IMR-90 (cell line): ENCODE measurements at regions not wholly inside any gene's neighbourhood (a gene's known extent, or its start where the extent isn't known, plus 50 kb on each side); places are given as distances from the start of the nearest gene placed in this dataset.
A peak's percentile ranks its signal among the peaks of the same experiment; 100 is the strongest.

ENCODE experiments used
- ATAC-seq: fragments of 200-7000 bp; cut with Tn5 transposase; 2 replicates; pipeline ENCODE4 v1.9.1; 2020; ENCODE audit warnings: low read depth, mild to moderate bottlenecking, moderate library complexity
- BruUV-seq: library from RNA; stranded (reverse); fragments of 400-500 nt; replicated peaks from 2 replicates; lab custom pipeline; 2021; lab: Mats Ljungman, UMichigan
- CTCF ChIA-PET: fragments of 300-600 bp; formaldehyde crosslinking; extraction: SDS; loops from one replicate; lab custom pipeline; 2021; ENCODE audit warnings: antibody characterized with exemption; lab: Yijun Ruan, JAX
- POLR2A ChIA-PET: fragments of 300-600 bp; sonication (Branson Sonifier 250); formaldehyde crosslinking; loops from one replicate; lab custom pipeline; 2022; ENCODE audit warnings: antibody characterized with exemption; ENCODE audit not compliant: unreplicated experiment; lab: Charles Lee
- DNase-seq: peaks from one replicate; pipeline ENCODE4 v3.0.0; 2013
- H2AFZ ChIP-seq: replicated peaks from 2 replicates; pipeline ENCODE3; 2013; ENCODE audit warnings: low read length, mild to moderate bottlenecking; ENCODE audit not compliant: poor library complexity
- H2AK5ac ChIP-seq: 2 replicates; pipeline ENCODE4 v1.6.1; 2013; ENCODE audit warnings: low read depth, low read length, inconsistent platforms
- H2AK9ac ChIP-seq: replicated peaks from 2 replicates; pipeline ENCODE3; 2013; ENCODE audit warnings: mild to moderate bottlenecking, low read depth, low read length, moderate library complexity; ENCODE audit not compliant: poor library complexity
- H2BK120ac ChIP-seq: 2 replicates; pipeline ENCODE4 v1.6.1; 2013; ENCODE audit warnings: low read depth, low read length, inconsistent platforms
- H2BK15ac ChIP-seq: 3 replicates; pipeline ENCODE4 v1.6.1; 2013; ENCODE audit warnings: low read depth, low read length, inconsistent platforms
- H2BK20ac ChIP-seq: 2 replicates; pipeline ENCODE4 v1.6.1; 2013; ENCODE audit warnings: low read depth, mild to moderate bottlenecking, inconsistent platforms, low read length, moderate library complexity
- H2BK5ac ChIP-seq: 2 replicates; pipeline ENCODE4 v1.6.1; 2013; ENCODE audit warnings: mild to moderate bottlenecking, low read depth, low read length, inconsistent platforms; ENCODE audit not compliant: poor library complexity, severe bottlenecking
- H3K14ac ChIP-seq: replicated peaks from 2 replicates; pipeline ENCODE4 v1.6.1; 2013; ENCODE audit warnings: low read depth, low read length, inconsistent platforms
- H3K18ac ChIP-seq: 2 replicates; pipeline ENCODE4 v1.6.1; 2013; ENCODE audit warnings: low read depth, low read length, control low read depth
- H3K23ac ChIP-seq: 2 replicates; pipeline ENCODE4 v1.6.1; 2013; ENCODE audit warnings: low read depth, low read length, inconsistent platforms
- H3K27ac ChIP-seq: 2 replicates; pipeline ENCODE4 v1.5.1; 2013; ENCODE audit warnings: mild to moderate bottlenecking, control low read depth, low read length; ENCODE audit not compliant: insufficient read depth
- H3K27me3 ChIP-seq: 2 replicates; pipeline ENCODE4 v1.6.1; 2013; ENCODE audit warnings: low read length; ENCODE audit not compliant: control insufficient read depth, insufficient read depth
- H3K36me3 ChIP-seq: 2 replicates; pipeline ENCODE4 v1.6.1; 2013; ENCODE audit warnings: low read length, mixed read lengths; ENCODE audit not compliant: control insufficient read depth, insufficient read depth
- H3K4ac ChIP-seq: 2 replicates; pipeline ENCODE4 v1.6.1; 2013; ENCODE audit warnings: low read depth, low read length, inconsistent platforms
- H3K4me1 ChIP-seq: 2 replicates; pipeline ENCODE4 v1.6.1; 2013; ENCODE audit warnings: low read length, mixed read lengths; ENCODE audit not compliant: control insufficient read depth, insufficient read depth
- H3K4me2 ChIP-seq: 2 replicates; pipeline ENCODE4 v1.6.1; 2013; ENCODE audit warnings: low read depth, mild to moderate bottlenecking, control low read depth, low read length, moderate library complexity
- H3K4me3 ChIP-seq: 2 replicates; pipeline ENCODE4 v1.5.1; 2013; ENCODE audit warnings: low read depth, mild to moderate bottlenecking, control low read depth, low read length, moderate library complexity; ENCODE audit not compliant: insufficient read depth
- H3K56ac ChIP-seq: 2 replicates; pipeline ENCODE4 v1.6.1; 2013; ENCODE audit warnings: low read length, inconsistent platforms; ENCODE audit not compliant: insufficient read depth; ENCODE audit errors: extremely low read depth
- H3K79me1 ChIP-seq, 2 experiments: 2 replicates each; pipeline ENCODE4 v1.6.1; 2013; ENCODE audit warnings: low read length in 2 of 2, inconsistent platforms in 1 of 2, low read depth in 1 of 2
- H3K9ac ChIP-seq: 2 replicates; pipeline ENCODE4 v1.6.1; 2013; ENCODE audit warnings: low read depth, low read length, control low read depth
- H3K9me1 ChIP-seq: 2 replicates; pipeline ENCODE4 v1.6.1; 2013; ENCODE audit warnings: low read length, inconsistent platforms; ENCODE audit not compliant: insufficient read depth
- H3K9me3 ChIP-seq: 2 replicates; pipeline ENCODE4 v1.6.1; 2013; ENCODE audit warnings: low read length; ENCODE audit not compliant: control insufficient read depth, insufficient read depth
- H4K20me1 ChIP-seq: 2 replicates; pipeline ENCODE4 v1.6.1; 2013; ENCODE audit warnings: low read length, inconsistent platforms; ENCODE audit not compliant: insufficient read depth
- H4K5ac ChIP-seq: 2 replicates; pipeline ENCODE4 v1.6.1; 2013; ENCODE audit warnings: mild to moderate bottlenecking, low read depth, low read length, control low read depth
- H4K8ac ChIP-seq, 2 experiments: 2 replicates each; pipeline ENCODE4 v1.6.1; 2013; ENCODE audit warnings: low read depth in 2 of 2, low read length in 2 of 2, control low read depth in 1 of 2, inconsistent platforms in 1 of 2
- H4K91ac ChIP-seq: 2 replicates; pipeline ENCODE4 v1.6.1; 2013; ENCODE audit warnings: low read depth, low read length, inconsistent platforms; ENCODE audit not compliant: insufficient read depth
- CEBPB ChIP-seq: IDR thresholded peaks from 2 replicates; pipeline ENCODE4 v1.6.1; 2012; ENCODE audit warnings: low read depth, low read length, improper control_type of control experiment
- CHD1 ChIP-seq: IDR thresholded peaks from 2 replicates; pipeline ENCODE4 v1.6.1; 2012; ENCODE audit warnings: low read depth, low read length, improper control_type of control experiment
- CTCF ChIP-seq: conservative IDR thresholded peaks from 2 replicates; pipeline ENCODE4 v1.5.1; 2012; ENCODE audit warnings: mild to moderate bottlenecking, low read depth, low read length, improper control_type of control experiment
- ELK1 ChIP-seq: fragments of 150-350 bp; IDR thresholded peaks from 2 replicates; pipeline ENCODE4 v1.6.1; 2016; ENCODE audit warnings: low read depth, mild to moderate bottlenecking, low read length, moderate library complexity, borderline replicate concordance
- MAFK ChIP-seq: IDR thresholded peaks from 2 replicates; pipeline ENCODE4 v1.6.1; 2012; ENCODE audit warnings: low read depth, low read length, improper control_type of control experiment
- MAZ ChIP-seq: IDR thresholded peaks from 2 replicates; pipeline ENCODE4 v1.6.1; 2012; ENCODE audit warnings: low read depth, mild to moderate bottlenecking, low read length, improper control_type of control experiment, moderate library complexity, borderline replicate concordance
- MXI1 ChIP-seq: IDR thresholded peaks from 2 replicates; pipeline ENCODE4 v1.6.1; 2012; ENCODE audit warnings: low read depth, mild to moderate bottlenecking, low read length, moderate library complexity, borderline replicate concordance
- POLR2A ChIP-seq: IDR thresholded peaks from 2 replicates; pipeline ENCODE4 v1.6.1; 2012; ENCODE audit warnings: mild to moderate bottlenecking, low read depth, low read length
- RAD21 ChIP-seq: IDR thresholded peaks from 2 replicates; pipeline ENCODE4 v1.6.1; 2012; ENCODE audit warnings: low read length, improper control_type of control experiment
- RCOR1 ChIP-seq: IDR thresholded peaks from 2 replicates; pipeline ENCODE4 v1.6.1; 2012; ENCODE audit warnings: mild to moderate bottlenecking, low read length, improper control_type of control experiment; ENCODE audit not compliant: insufficient replicate concordance
- RFX5 ChIP-seq: IDR thresholded peaks from 2 replicates; pipeline ENCODE4 v1.8.0; 2012; ENCODE audit warnings: low read depth, mild to moderate bottlenecking, low read length, moderate library complexity
- SMC3 ChIP-seq: fragments of 150-350 bp; IDR thresholded peaks from 2 replicates; pipeline ENCODE4 v1.6.1; 2016; ENCODE audit warnings: low read depth, mild to moderate bottlenecking, antibody characterized with exemption, low read length, moderate library complexity
- USF2 ChIP-seq: fragments of 150-350 bp; IDR thresholded peaks from 2 replicates; pipeline ENCODE4 v1.6.1; 2017; ENCODE audit warnings: mild to moderate bottlenecking, antibody characterized with exemption, low read length, low read depth
- WGBS, 2 experiments: methylation state at CpG; one replicate each; pipeline versions ENCODE4 v1.1.5 to v1.1.7; 2013; ENCODE audit warnings: missing lambda C conversion rate in 2 of 2; ENCODE audit not compliant: insufficient read length in 1 of 2; ENCODE audit errors: extremely low coverage in 2 of 2; 5-methylcytosine and 5-hydroxymethylcytosine counted together
- dilution Hi-C: fragments of 300-500 bp; cut with HindIII; formaldehyde crosslinking; loops from one replicate; pipeline ENCODE4 v1.14.3; 2018; ENCODE audit warnings: low sequenced_read_pairs; ENCODE audit not compliant: unreplicated experiment
- in situ Hi-C: fragments of 300-500 bp; cut with MboI; formaldehyde crosslinking; loops from 3 replicates; pipeline ENCODE4 v1.14.3; 2019; ENCODE audit warnings: low sequenced_read_pairs, inconsistent platforms, mixed read lengths
- intact Hi-C: fragments of 100-400 bp; cut with micrococcal nuclease; formaldehyde crosslinking; loops from 2 replicates; pipeline ENCODE4 v1.10.0; 2022

- no peak overlapping the region for H2AK5ac ChIP-seq
- H4K91ac ChIP-seq = no peak overlapping the region; the same call in 1 of the 2 replicates
- no peak overlapping the region for H3K23ac ChIP-seq
- in situ Hi-C loops = no loop called here
- H3K36me3 ChIP-seq = no peaks in the 10 kb centered on the region
- H3K14ac ChIP-seq = no peak overlapping the region
- H4K5ac ChIP-seq = peak overlapping the region; percentile 83; the same call in 1 of the 2 replicates
- intact Hi-C loops = no loop called here
- H3K4me1 ChIP-seq = peaks cover 7% of the 10 kb centered on the region
- no CpG with 5 or more reads among the region's 1 CpG for WGBS, 2 experiments
- peak overlapping the region; percentile 76; the same call in 2 of the 3 replicates for H2BK15ac ChIP-seq
- POLR2A ChIA-PET = no interaction called here
- no peaks in the 10 kb centered on the region for H3K79me1 ChIP-seq
- H2AK9ac ChIP-seq = no peak overlapping the region
- no peak overlapping the region for H2AFZ ChIP-seq
- no peak overlapping the region; the same call in 1 of the 2 replicates for H3K4ac ChIP-seq
- no peaks in the 10 kb centered on the region for H3K9me3 ChIP-seq
- H3K27me3 ChIP-seq = no peaks in the 10 kb centered on the region
- dilution Hi-C loops = no loop called here
- H3K27ac ChIP-seq = no peak overlapping the region
- H3K56ac ChIP-seq = no peak overlapping the region
- BruUV-seq = no TSS peak
- no peaks in the 10 kb centered on the region for H4K20me1 ChIP-seq
- no peak overlapping the region for H3K4me3 ChIP-seq
- no peak for DNase-seq
- no peak overlapping the region for H2BK20ac ChIP-seq
- peak overlapping the region in 1 of 2 experiments; percentile 74; a peak in 1 of 4 replicates for H4K8ac ChIP-seq
- H3K9ac ChIP-seq = no peak overlapping the region
- peak overlapping the region; percentile 61; the same call in 1 of the 2 replicates for H3K18ac ChIP-seq
- no peak overlapping the region for H3K4me2 ChIP-seq
- no peak overlapping the region for H2BK5ac ChIP-seq
- no peak for ATAC-seq
- peak overlapping the region; percentile 59; the same call in 1 of the 2 replicates for H2BK120ac ChIP-seq
- CTCF ChIA-PET = no interaction called here
- TF ChIP-seq MAZ (no peak), RCOR1 (no peak), MXI1 (no peak), CHD1 (no peak), SMC3 (no peak), ELK1 (no peak), CTCF (no peak), POLR2A (no peak), RFX5 (no peak), RAD21 (no peak), USF2 (no peak), CEBPB (no peak), MAFK (no peak)
- 0 out of 2 replicates have a peak, but pooled peaks cover 2% of the 10 kb centered on the region for H3K9me1 ChIP-seq
Observed at GRCh38 chr6:113149511-113149910, 707.6 kb upstream of the MARCKS start.
